Ecto neural progenitor cell (in vitro differentiated cells): ENCODE measurements at regions not wholly inside any gene's neighbourhood (a gene's known extent, or its start where the extent isn't known, plus 50 kb on each side); places are given as distances from the start of the nearest gene placed in this dataset.
"Not testable (repeated sequence)": the region's sequence is repeated elsewhere in the genome, so short reads cannot be mapped to it uniquely, and the experiment has no call there.

Source experiments
- DNase-seq: peaks from one replicate; pipeline ENCODE4 v3.0.0-alpha.2; 2018; ENCODE audit warnings: low spot score

- DNase-seq, result not testable (repeated sequence)
Observed at GRCh38 chr10:46802010-46802409, 109.2 kb upstream of the PTPN20 start.

DNA sequence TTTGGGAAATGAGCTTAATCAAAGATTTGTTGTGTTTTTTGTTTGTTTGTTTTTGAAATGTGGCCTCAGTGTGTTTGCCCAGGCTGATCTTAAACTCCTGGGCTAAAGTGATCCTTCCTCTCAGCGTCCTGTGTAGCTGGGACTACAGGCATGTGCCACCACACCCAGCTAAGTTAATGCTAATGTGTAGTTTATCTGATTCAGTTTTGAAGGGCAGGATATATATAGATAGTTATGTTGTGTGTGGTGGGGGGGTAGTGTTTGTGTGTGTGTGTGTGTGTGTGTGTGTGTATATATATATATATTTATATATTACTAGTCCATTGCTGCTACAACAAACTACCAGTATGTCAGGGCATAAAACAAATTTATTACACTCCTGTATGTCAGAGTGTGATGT lies 108.1 kb upstream of the PTPN20 start:
- not testable (repeated sequence) for DNase-seq

DNA sequence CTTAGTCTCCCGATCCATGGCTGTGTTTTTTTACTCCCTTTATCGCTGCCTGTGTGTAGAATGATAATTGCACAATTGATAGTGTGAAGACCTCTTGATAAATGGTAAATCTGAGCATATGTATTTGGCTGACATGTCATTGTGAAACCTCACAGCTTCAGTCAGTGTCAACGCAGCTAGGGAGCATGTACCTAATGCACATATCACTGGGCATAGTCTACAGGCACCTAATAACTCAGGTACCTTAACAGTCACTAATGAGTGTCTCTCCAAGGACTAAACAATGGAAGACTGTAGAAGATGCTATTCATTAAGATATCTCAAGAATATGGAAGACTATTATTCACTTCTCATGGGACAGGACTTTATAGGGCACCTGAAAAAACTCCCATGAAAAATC lies 101.0 kb upstream of the PTPN20 start:
- DNase-seq, result not testable (repeated sequence)

- not testable (repeated sequence) for DNase-seq
Observed at GRCh38 chr10:46816126-46816525, 95.1 kb upstream of the PTPN20 start.

- not testable (repeated sequence) for DNase-seq
Observed at GRCh38 chr10:46840393-46841050, 70.7 kb upstream of the PTPN20 start.

GRCh38 chr10:46841051-46841593 lies 70.1 kb upstream of the PTPN20 start:
- DNase-seq, result not testable (repeated sequence)

GRCh38 chr10:46845194-46845593 lies 66.0 kb upstream of the PTPN20 start:
- not testable (repeated sequence) for DNase-seq

DNA sequence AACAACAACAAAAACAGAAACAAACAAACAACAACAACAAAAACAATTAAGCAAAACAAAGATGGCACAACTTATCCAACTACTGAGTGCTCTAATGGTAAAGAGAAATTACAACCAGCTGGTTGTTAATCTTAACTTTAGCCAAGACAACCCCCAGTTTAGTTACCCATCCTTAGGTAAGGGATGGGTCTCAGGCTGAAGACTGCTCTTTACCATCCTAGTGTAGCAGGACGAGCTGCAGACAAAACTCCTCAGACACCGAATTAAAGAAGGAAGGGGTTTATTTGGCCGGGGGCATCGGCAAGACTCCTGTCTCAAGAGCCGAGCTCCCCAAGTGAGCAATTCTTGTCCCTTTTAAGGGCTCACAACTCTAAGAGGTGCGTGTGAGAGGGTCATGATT lies 65.6 kb upstream of the PTPN20 start:
- DNase-seq, result not testable (repeated sequence)

DNA sequence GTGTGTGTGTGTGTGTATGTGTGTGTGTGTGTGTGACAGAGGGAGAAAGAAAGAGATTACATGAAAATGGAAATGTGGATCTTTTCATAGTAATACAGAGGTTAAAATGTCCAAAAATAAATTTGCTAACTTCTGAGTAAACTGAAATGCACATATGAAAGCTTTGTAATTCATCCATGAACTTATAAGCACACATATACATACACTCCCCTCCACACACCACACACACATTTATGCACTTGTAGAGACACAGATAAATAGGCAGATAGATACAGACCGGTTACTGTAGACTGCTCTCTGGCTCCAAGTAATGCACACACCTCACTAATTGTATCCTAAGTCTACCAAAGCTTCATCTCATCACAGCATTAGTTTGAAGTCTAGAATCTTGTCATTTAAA lies 50.5 kb upstream of the PTPN20 start:
- DNase-seq, result not testable (repeated sequence)
